ENCODE measurements at regions not wholly inside any gene's neighbourhood (a gene's known extent, or its start where the extent isn't known, plus 50 kb on each side); places are given as distances from the start of the nearest gene placed in this dataset.

- no peaks in the 10 kb centered on the region for H3F3A ChIP-seq (ENCODE audit: low read depth)
- no peak overlapping the region for H3K4me3 ChIP-seq (ENCODE audit: low read length, poor library complexity, severe bottlenecking)
- no peaks in the 10 kb centered on the region for H3K27me3 ChIP-seq (ENCODE audit: insufficient read depth, low read length, poor library complexity, severe bottlenecking)
- no peaks in the 10 kb centered on the region for H3K9me3 ChIP-seq (ENCODE audit: insufficient read depth, low read depth, low read length)
- H3K9ac ChIP-seq (ENCODE audit: low read depth, low read length, poor library complexity, severe bottlenecking), result no peak overlapping the region
- no peaks in the 10 kb centered on the region for H3K9me2 ChIP-seq (replicated peaks; ENCODE audit: low read depth, low read length)
- H3K4me1 ChIP-seq (ENCODE audit: insufficient read depth, low read length, poor library complexity, severe bottlenecking), result no peaks in the 10 kb centered on the region
- no peak overlapping the region for H2AFZ ChIP-seq (ENCODE audit: low read length)
- H3K4me2 ChIP-seq (ENCODE audit: low read depth, low read length, poor library complexity, severe bottlenecking), result no peak overlapping the region
- H3K36me3 ChIP-seq (ENCODE audit: insufficient read depth, low read length), result no peaks in the 10 kb centered on the region
- no peaks in the 10 kb centered on the region for H4K20me1 ChIP-seq (ENCODE audit: insufficient read depth, low read length, poor library complexity, severe bottlenecking)
- no peak for TF ChIP-seq EZH2phosphoT487 (IDR thresholded peaks at IDR 0.05; ENCODE audit: borderline replicate concordance)
- TF ChIP-seq, protein P1, sequence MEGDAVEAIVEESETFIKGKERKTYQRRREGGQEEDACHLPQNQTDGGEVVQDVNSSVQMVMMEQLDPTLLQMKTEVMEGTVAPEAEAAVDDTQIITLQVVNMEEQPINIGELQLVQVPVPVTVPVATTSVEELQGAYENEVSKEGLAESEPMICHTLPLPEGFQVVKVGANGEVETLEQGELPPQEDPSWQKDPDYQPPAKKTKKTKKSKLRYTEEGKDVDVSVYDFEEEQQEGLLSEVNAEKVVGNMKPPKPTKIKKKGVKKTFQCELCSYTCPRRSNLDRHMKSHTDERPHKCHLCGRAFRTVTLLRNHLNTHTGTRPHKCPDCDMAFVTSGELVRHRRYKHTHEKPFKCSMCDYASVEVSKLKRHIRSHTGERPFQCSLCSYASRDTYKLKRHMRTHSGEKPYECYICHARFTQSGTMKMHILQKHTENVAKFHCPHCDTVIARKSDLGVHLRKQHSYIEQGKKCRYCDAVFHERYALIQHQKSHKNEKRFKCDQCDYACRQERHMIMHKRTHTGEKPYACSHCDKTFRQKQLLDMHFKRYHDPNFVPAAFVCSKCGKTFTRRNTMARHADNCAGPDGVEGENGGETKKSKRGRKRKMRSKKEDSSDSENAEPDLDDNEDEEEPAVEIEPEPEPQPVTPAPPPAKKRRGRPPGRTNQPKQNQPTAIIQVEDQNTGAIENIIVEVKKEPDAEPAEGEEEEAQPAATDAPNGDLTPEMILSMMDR (conservative IDR thresholded peaks at IDR 0.05; ENCODE audit: low read length), result no peak
- no peaks in the 10 kb centered on the region for H3K79me2 ChIP-seq (ENCODE audit: insufficient read depth, low read length)
These were observed 234.3 kb downstream of the TEX29 start for GRCh38 chr13:111554539-111555267.

DNA sequence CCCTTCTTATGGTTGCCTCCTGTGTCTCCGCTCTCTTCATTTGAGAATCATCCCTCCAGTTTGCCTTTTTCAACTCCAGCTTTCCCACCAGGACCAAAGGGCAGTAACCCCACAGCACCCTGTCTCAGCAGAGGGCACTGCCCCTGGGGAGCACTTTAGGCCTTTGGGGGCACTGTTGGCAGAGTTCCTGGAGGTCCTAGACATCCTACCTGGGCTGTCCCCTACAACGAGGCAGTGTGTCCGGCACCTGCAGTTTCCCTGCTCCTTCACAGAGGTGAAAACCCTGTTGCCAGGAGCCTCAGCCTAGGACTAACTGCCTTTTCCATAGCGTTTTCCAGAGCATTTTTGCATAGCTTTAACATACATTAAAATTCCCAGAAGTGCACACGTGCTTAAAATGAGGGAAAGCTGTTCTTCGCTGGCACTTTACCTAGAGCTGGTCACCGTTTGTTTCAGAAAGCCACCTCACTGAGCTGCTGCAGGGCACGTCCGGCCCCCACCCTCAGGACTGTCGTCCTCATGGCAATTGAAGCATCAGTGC is 234.9 kb downstream of the TEX29 start:
- no peaks in the 10 kb centered on the region for H3K9me3 ChIP-seq (ENCODE audit: insufficient read depth, low read depth, low read length)
- no peak for TF ChIP-seq EZH2phosphoT487 (IDR thresholded peaks at IDR 0.05; ENCODE audit: borderline replicate concordance)
- TF ChIP-seq, protein P1 (conservative IDR thresholded peaks at IDR 0.05; ENCODE audit: low read length), result no peak
- H3K4me2 ChIP-seq (ENCODE audit: low read depth, low read length, poor library complexity, severe bottlenecking), result no peak overlapping the region
- H2AFZ ChIP-seq (ENCODE audit: low read length), result no peak overlapping the region
- H4K20me1 ChIP-seq (ENCODE audit: insufficient read depth, low read length, poor library complexity, severe bottlenecking), result no peaks in the 10 kb centered on the region
- H3K79me2 ChIP-seq (ENCODE audit: insufficient read depth, low read length), result no peaks in the 10 kb centered on the region
- no peaks in the 10 kb centered on the region for H3K27me3 ChIP-seq (ENCODE audit: insufficient read depth, low read length, poor library complexity, severe bottlenecking)
- no peaks in the 10 kb centered on the region for H3F3A ChIP-seq (ENCODE audit: low read depth)
- H3K36me3 ChIP-seq (ENCODE audit: insufficient read depth, low read length), result no peaks in the 10 kb centered on the region
- H3K4me1 ChIP-seq (ENCODE audit: insufficient read depth, low read length, poor library complexity, severe bottlenecking), result no peaks in the 10 kb centered on the region
- no peak overlapping the region for H3K9ac ChIP-seq (ENCODE audit: low read depth, low read length, poor library complexity, severe bottlenecking)
- H3K4me3 ChIP-seq (ENCODE audit: low read length, poor library complexity, severe bottlenecking), result no peak overlapping the region
- H3K9me2 ChIP-seq (replicated peaks; ENCODE audit: low read depth, low read length), result no peaks in the 10 kb centered on the region

GRCh38 chr13:111555903-111556302 is 235.5 kb downstream of the TEX29 start:
- no peaks in the 10 kb centered on the region for H3F3A ChIP-seq (ENCODE audit: low read depth)
- no peak overlapping the region for H3K4me2 ChIP-seq (ENCODE audit: low read depth, low read length, poor library complexity, severe bottlenecking)
- TF ChIP-seq, protein P1 (conservative IDR thresholded peaks at IDR 0.05; ENCODE audit: low read length), result no peak
- TF ChIP-seq EZH2phosphoT487 (IDR thresholded peaks at IDR 0.05; ENCODE audit: borderline replicate concordance), result no peak
- H3K4me3 ChIP-seq (ENCODE audit: low read length, poor library complexity, severe bottlenecking), result no peak overlapping the region
- H3K79me2 ChIP-seq (ENCODE audit: insufficient read depth, low read length), result no peaks in the 10 kb centered on the region
- no peaks in the 10 kb centered on the region for H3K4me1 ChIP-seq (ENCODE audit: insufficient read depth, low read length, poor library complexity, severe bottlenecking)
- no peak overlapping the region for H3K9ac ChIP-seq (ENCODE audit: low read depth, low read length, poor library complexity, severe bottlenecking)
- H2AFZ ChIP-seq (ENCODE audit: low read length), result no peak overlapping the region
- H4K20me1 ChIP-seq (ENCODE audit: insufficient read depth, low read length, poor library complexity, severe bottlenecking), result no peaks in the 10 kb centered on the region
- no peaks in the 10 kb centered on the region for H3K36me3 ChIP-seq (ENCODE audit: insufficient read depth, low read length)
- H3K9me3 ChIP-seq (ENCODE audit: insufficient read depth, low read depth, low read length), result no peaks in the 10 kb centered on the region
- H3K27me3 ChIP-seq (ENCODE audit: insufficient read depth, low read length, poor library complexity, severe bottlenecking), result no peaks in the 10 kb centered on the region
- H3K9me2 ChIP-seq (replicated peaks; ENCODE audit: low read depth, low read length), result no peaks in the 10 kb centered on the region

All from Loucy (cell line).